GM19023 (cell line): ENCODE measurements at regions not wholly inside any gene's neighbourhood (a gene's known extent, or its start where the extent isn't known, plus 50 kb on each side); places are given as distances from the start of the nearest gene placed in this dataset.
"Not testable (repeated sequence)": the region's sequence is repeated elsewhere in the genome, so short reads cannot be mapped to it uniquely, and the experiment has no call there.

Experiments used
- ATAC-seq: cut with Tn5 transposase; IDR thresholded peaks from one replicate; pipeline ENCODE4 v1.9.1; 2021; ENCODE audit warnings: mild to moderate bottlenecking, moderate library complexity; ENCODE audit not compliant: unreplicated experiment

DNA sequence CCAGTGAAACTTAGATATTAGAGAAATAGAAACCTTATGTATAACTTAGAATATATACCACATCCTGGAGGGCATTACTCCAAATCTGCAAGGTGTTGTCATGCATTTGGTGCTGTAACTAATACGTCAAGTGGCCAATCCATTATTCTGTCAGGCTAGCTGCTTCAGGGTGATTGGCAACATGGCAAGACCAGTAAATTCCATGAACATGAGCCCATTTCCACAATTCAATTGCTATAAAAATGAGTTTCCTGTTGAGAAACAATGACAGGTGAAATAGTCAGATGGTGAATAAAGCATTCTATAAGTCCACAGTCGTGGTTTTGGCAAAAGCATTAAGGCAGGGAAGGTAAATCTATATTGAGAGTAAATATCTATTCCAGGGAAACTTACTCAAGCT lies 566.0 kb downstream of the ADGRL2 start:
- no peak for ATAC-seq

DNA sequence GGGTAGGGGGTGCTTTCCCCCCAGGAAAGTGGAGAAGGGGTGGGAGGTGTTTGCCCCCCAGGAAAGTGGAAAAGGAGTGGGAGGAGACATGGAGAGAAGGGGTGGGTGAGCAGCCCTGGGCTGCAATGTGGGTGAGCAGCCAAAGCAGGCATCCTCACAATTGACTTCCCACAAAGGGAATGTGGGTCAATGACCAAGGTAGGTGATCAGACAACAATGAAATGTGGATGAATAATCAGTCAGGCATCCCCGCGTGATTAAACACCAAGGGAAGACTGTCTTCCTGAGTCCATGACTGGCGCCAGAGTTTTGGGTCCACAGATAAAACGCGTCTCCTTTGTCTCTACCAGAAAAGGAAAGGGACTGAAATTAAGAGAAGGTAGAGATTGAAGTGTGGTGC lies 558.8 kb downstream of the ADGRL2 start:
- not testable (repeated sequence) for ATAC-seq

DNA sequence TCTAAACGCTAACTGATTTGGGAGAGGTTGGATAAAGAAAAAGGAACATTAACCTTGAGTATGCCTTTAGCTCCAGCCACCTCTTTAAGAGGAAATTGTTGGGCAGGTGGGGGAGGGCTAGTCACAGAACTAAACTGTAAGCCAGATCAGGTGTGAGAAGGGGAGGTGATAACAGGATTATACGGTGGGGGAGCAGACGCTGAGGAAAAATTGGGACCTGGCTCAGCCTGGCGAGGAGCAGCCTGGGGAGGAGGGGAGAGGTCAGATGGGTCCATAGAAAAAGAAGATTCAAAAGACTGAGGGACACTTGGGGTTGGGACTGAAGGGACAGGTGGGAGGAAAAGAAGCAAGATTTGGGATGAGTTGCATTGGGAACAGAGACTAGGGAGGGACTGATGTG lies 558.0 kb downstream of the ADGRL2 start:
- ATAC-seq, result not testable (repeated sequence)

DNA sequence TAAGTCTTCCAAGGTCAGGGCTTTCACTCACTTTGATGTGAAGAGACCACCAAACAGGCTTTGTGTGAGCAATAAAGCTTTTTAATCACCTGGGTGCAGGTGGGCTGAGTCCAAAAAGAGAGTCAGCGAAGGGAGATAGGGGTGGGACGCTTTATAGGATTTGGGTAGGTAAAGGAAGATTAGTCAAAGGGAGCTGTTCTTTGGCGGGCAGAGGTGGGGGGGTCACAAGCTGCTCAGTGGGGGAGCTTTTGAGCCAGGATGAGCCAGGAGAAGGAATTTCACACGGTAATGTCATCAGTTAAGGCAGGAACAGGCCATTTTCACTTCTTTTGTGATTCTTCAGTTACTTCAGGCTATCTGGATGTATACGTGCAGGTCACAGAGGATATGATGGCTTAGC lies 553.8 kb downstream of the ADGRL2 start:
- ATAC-seq, result not testable (repeated sequence)

DNA sequence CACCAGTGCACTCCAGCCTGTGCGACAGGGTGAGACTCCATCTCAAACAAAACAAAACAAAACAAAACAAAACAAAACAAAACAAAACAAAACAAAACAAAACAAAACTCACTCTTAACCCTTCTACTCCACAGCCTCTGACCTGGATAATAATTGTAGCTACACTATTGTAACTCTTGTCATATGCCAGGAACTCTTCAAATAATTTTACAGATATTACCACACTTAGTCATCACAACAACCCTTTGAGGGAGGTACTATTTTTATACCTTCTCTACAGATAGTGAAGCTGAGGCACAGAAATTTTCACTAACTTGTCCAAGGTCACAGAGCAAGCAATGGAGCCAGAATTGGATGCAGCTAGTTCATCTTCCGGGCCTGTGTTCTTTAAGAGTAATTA lies 547.8 kb downstream of the ADGRL2 start:
- no peak for ATAC-seq

DNA sequence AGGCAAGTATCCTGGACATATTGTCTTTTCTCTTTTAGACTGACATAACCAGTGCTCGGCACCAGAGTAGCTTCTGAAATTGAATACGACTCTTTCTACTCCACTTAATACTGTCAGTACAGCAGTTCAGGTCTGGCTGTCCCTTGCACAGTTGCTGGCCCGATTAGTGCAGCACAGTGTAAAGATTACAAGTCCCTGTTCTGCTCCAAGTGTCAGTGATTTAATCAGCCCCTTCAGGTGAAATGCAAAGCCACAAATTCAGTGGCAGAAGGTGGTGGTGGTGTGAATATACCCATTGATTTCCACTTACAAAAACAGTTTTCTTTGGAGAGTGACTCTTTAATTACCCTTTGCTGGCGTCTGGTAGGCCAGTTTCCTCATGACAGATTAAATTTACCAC lies 545.4 kb downstream of the ADGRL2 start:
- ATAC-seq, result no peak

DNA sequence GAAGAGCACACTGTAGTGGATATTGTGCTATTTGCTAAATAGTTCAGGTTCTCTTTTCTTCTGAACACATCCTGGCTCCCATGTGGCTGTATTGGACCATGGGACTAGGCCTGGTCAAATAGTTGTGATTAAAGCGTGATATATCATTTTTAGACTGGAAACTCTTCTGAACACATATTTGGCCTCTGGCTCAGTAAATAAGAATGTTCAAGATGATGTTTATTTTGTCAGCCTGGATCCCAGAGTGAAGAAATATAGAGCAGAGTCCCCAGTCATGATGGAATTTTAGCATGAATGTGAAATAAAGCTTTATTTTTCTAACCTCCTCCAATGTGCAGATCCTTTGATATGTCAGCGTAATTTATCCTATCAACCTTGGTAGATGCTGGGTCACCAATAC lies 542.6 kb downstream of the ADGRL2 start:
- ATAC-seq, result no peak

DNA sequence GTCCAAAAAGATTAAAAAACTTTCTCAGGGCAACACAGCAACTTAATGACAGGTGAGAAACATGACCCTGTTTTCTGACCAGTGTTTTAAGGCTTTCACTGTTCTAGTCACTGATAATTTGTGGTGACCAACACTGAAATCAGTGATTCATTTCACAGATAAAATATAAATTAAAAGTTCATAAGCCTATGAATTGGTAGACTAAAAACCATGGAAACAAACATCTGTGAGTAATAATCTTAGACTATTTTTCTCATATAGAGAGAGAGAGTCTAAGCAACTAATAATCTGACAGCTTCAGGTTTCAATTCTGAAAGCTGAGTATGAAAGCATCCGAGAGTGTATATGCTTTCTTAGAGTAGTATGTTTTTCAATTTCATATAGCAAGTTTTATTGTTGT lies 536.9 kb downstream of the ADGRL2 start:
- ATAC-seq, result peak; percentile 79

DNA sequence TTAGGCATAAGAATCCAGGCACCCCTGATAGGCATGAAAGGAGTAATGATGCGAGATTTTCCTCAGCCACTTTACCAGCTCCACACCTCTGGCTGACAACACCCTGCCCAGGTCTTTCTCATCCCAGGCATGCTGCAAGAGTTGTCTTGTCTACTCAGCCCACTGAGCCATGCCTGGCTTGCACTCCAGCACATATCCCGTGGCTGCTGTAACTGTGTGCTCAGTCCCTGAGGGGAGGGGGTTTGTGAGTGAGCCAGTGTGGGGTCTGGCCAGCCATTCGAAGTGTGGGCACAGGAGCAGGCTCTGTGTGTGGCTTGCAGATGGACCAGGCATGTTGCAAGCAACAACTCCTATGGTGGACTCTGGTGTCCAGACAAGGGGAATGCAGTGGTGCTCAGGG lies 529.6 kb downstream of the ADGRL2 start:
- ATAC-seq, result no peak

DNA sequence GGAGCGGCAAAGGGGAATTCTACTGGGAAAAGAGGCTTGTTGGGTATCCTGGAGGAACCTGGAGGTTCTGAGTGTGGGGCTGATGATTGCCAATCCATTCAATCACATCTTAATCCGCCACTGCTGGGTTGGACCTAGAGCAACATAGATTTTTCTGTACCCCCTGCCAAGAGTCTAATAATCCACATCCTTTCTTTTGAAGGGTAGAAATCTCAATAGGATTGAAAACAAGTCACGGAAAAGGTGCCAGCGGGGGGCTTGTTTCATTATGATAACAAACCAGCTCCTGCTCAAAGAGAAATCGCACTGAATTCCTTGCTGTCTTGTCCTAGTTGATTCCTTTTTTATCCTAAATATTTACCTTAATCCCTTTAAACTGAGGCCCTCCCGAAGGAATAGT lies 528.5 kb downstream of the ADGRL2 start:
- no peak for ATAC-seq

DNA sequence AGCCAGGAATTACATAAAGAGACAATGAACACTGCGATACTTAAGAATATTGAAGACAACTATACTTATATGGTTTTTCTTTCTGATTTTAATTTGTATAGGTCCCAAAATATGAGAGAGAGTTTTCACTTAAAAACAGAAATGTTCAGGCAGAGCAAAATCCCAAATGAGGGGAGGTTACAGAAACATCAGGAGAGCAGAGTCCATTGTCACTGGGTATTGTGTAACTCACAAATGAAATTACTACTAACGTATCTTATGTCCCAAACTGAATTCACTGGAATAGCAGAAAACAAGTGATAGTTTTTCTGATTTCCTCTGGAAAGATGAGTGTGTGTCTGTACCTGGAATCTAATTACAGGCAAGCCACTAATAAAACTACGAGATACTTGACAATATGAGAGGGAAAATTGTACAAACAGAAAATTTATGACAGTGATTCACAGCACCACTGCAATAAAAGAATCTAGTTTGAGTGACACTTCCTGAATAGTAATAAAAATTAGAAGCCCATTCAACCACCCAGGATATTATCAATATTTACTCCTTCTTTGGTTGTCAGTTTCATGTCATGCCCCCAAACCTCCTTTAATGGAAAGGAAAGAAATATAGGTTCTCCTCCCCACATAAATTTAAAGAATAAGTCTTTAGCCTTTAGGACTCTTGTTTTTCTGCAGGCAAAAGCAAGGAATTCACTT lies 522.6 kb downstream of the ADGRL2 start:
- no peak for ATAC-seq

DNA sequence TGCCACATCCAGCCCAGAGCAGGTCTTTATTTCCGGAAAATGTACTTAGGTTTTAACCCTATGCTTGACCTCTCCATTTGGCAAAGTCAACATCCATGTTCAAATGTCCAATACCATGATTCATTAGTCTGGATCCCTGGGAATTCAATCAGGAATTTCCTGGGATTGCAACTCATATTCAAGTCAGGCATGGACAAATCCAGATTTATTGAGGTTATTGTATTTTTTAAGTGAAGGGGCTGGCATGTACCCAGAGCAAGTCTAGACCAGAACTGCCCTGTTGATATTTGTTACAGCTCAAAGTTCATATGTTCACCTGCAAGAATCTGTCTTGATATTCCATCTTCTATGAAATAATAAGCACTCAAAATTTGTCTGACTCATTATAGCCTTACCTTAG lies 521.1 kb downstream of the ADGRL2 start:
- no peak for ATAC-seq

DNA sequence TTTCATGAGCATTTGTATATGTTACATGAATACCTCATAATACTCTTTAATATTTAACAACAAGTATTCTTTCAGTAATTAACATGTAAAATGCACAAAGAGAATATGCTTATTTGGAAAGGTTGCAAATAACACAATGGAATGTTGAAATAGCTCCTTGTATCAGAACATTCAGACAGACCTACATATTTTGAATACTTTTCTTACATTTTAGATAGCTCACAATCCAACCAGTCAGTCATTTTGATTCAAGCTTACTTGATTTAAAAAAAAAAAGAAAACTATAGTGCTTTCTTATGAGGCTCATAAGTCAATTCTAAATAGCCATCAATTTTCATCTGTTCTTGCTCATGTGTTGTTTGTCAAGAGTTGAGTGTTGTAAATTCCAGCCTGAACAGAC lies 518.8 kb downstream of the ADGRL2 start:
- ATAC-seq, result no peak

DNA sequence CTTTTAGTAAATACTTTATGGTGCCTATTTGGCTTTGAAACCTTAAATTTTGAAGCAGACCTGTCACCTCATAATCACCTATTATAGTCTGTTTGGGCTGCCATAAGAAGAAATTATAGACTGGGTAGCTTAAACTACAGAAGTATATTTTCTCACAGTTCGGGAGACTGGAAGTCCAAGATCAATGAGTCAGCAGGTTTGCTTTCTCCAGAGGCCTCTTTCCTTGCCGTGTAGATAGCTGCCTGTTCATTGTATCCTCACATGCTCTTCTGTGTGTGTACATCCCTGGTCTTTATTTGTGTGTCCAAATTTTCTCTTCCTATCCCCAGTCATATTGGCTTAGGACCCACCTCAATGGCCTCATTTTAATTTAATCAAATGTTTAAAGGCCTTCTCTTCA lies 518.2 kb downstream of the ADGRL2 start:
- ATAC-seq, result no peak

DNA sequence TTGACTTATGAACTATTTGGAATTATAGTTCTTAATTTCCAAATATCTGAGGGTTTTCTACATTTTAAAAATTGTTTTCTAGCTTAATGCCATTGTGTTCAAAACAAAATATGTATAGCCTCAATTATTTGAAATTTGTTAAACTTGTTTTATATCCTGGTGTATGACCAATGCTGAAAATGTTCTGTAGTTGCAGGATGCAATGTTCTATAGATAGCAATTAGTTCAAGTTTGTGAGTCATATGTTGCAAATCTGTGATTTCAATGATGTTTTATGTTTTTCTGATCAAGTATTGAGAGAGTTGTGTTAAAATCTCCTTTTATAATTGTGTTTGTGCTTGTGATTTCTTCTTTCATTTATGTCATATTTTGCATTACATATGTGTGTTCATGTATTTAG lies 517.5 kb downstream of the ADGRL2 start:
- no peak for ATAC-seq

DNA sequence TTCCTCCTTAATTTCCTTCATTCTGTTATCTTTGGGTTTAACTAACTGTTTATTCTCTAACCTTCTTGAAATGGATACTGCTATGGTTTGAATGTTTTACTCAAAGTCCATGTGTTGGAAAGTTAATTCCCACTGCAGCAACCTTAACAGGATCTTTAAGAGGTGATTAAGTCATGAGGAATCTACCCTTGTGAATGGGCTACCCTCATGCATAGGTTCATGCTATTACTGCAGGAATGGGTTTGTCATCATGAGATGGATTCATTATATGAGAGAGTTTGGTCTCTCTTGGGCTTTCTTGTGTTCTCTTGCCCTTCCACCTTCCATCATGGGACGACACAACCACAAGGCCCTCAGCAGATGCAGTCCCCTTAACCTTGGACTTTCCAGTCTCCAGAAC lies 516.9 kb downstream of the ADGRL2 start:
- no peak for ATAC-seq

DNA sequence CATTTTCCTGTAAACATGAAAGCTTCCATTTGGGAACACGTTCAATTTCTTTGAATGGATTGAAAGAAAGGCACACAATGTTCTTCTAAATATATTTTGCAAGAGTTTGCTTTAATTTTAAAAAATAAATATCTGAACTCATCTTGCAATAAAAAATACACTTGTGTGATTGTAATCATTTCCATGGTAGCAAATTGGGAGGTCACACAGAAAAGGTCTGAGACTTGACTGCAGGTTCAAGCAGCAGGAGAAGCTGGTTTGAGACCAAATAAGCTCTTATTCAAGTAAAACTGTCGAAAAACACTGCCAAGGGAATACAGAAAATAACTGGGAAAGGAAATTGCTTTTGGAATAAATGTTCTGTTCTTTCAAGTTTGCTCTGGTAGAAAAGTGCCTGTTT lies 498.9 kb downstream of the ADGRL2 start:
- ATAC-seq, result no peak

DNA sequence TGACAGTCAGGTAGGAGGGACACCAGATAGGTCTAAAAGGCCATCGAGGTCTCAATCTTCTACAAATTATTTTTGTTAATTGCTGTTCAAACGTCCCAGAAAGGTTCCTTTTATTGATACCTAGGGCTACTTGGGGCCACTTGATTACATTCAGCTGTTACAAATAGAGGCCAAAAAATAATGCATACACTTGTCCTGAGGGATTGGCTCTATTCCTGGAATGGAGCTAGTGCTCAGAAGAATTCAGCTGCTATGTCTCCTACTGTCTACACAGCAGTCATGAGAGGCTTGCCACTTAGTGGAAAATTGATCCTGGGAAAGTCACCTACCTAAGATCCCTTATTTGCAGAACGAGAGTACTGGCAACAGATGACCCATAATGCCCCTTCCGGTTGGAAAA lies 498.3 kb downstream of the ADGRL2 start:
- no peak for ATAC-seq

DNA sequence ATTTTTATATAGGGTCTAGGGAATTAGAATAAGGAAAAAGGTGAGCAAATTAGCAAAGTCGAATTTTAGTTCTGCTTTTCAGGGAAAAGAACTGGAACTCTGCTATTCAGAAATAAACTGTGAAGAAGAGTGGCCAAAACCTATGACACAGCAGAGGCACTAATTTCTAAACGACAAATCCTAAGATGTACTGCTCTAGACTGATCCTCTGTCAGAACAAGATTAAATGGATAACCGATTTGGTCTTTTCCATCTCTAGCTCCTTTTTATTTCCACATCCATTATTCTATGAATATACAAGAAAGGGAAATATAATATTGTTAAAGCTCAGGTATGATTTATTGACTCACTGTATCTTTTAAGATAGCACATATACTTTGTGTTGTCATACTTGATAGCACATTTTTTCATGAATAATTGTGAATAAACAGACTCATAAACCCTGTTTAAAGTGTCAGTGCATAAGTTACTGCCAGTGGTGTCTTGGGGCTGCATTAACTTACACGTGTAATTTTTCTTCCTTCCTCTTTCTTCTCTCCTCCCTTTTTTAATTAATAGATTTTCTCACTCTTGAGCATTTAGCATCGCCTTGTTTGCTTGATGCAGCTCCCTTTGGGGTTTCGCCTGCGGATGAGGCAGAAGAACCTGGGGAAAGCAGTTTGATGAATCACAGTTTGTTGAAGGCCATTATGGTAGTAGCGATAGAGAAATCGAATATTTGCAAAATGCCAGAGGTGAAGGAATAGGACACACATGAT lies 496.6 kb downstream of the ADGRL2 start:
- no peak for ATAC-seq

DNA sequence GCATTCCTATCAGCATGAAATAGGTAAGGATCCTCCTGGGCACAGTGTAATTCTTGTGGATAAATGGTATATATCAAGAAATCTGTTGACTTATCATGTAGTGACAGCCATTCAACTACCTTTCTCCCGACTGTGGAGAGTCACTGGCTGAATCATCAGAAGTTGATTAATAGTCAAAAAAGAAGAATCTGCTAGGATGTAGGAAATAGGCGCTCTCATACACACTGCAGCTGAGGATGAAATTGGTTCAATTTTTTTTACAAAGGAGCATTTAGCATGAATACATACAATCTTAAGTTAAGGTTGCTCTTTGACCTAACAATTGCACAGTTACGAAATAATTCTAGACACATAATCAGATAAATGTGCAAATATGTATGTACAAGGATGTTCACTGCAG lies 486.8 kb downstream of the ADGRL2 start:
- no peak for ATAC-seq

DNA sequence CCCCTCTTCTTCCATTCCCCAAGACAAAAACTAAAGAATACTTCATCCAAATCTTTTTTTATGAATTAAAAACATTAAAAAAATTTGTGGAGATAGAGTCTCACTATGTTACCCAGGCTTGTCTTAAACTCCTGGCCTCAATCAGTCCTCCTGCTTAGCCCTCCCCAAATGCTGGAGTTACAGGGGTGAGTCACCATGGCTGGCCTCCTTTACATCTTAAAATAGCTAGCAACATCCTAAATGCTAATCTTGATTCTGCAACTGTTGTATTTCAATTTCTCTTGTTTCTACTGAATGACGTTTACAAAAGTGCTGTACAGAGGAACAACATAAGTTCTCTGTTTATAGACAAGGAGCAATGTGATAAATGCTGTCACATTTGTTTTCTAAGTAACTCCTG lies 483.5 kb downstream of the ADGRL2 start:
- ATAC-seq, result no peak

DNA sequence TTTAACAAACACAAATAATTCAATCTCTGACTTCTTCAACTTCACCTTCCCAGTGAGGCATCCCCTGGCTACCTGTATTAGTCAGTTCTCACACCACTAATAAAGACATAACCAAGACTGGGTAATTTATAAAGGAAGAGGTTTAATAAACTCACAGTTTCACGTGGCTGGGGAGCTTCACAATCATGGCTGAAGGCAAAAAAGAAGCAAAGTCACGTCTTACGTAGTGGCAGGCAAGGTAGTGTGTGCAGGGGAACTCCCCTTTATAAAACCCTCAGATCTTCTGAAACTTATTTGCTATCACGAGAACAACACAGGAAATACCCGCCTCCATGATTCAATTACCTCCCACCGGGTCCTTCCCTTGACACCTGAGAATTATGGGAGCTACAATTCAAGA lies 478.5 kb downstream of the ADGRL2 start:
- ATAC-seq, result peak; percentile 61

DNA sequence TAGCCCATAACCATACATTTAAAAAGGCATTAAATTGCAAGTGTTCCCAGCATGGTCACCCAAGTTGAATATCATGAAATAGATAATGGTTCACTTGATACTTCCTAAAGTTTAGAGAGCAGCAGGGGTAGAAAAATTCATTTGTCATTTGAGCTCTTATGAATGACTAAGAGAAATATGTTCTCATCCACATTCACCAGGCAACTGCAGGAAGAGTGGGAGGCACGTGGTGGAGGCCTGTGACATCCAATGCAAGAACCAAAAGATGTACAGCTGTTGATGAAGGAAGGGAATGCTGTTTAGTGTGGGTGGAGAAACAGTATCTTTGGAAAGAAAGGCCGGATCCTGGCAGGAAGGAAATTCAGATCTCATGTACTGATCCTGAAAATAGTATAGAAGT lies 473.1 kb downstream of the ADGRL2 start:
- ATAC-seq, result no peak
